Astrocyte (in vitro differentiated cells and primary cell): ENCODE measurements at regions not wholly inside any gene's neighbourhood (a gene's known extent, or its start where the extent isn't known, plus 50 kb on each side); places are given as distances from the start of the nearest gene placed in this dataset.

Source experiments
- CTCF ChIP-seq: IDR thresholded peaks from 2 replicates; pipeline ENCODE4 v1.5.1; 2011; ENCODE audit warnings: low read depth, mild to moderate bottlenecking, inconsistent platforms, low read length, moderate library complexity; ENCODE audit not compliant: insufficient read depth
- EZH2 ChIP-seq: IDR thresholded peaks from 2 replicates; pipeline ENCODE4 v1.6.1; 2012; ENCODE audit warnings: mild to moderate bottlenecking, low read length, inconsistent platforms; ENCODE audit not compliant: insufficient read depth

- no peak for TF ChIP-seq EZH2
- TF ChIP-seq CTCF: no peak
Measured at GRCh38 chr4:111143510-111143909, 520.6 kb upstream of the PITX2 start.
